ENCODE measurements at regions not wholly inside any gene's neighbourhood (a gene's known extent, or its start where the extent isn't known, plus 50 kb on each side); places are given as distances from the start of the nearest gene placed in this dataset.

- in situ Hi-C loops (cut with MboI; ENCODE audit: low pct_ligation_motif_present in 1 of 4, low pct_unique_long_range_greater_than_20kb in 1 of 4, low sequenced_read_pairs in 3 of 4), result no loop called here
Measured at GRCh38 chr4:117495802-117496201, 410.4 kb upstream of the TRAM1L1 start.

DNA sequence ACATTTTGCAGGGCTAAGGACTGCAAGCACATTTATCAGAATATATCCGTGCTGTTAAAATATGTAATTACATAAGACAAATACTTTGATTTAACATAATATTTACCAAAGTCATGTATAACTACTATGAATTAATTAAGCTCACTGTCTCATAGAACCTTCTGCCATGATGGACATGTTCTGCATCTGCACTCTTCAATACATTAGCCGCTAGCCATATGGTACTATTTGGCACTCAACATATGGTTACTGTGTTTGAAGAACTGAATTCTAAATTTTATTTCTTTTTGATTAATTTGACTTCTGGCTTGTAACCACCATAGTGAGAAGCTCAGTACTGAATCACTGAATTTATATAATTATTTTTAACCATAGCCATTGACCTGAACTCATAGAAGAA, 427.0 kb upstream of the TRAM1L1 start:
- in situ Hi-C loops (cut with MboI; ENCODE audit: low pct_ligation_motif_present in 1 of 4, low pct_unique_long_range_greater_than_20kb in 1 of 4, low sequenced_read_pairs in 3 of 4), result no loop called here
- Histone ChIP-seq H3K9me3 (no peaks in the 10 kb centered on the region), H3K27ac (no peak overlapping the region)

More at GRCh38 chr4:117495802-117496201, 410.4 kb upstream of the TRAM1L1 start:
- DNase-seq, result no peak
- WGBS, 2 donors (ENCODE audit: low coverage in 1 of 2), result 56 to 68% methylated on average over 1 of the region's 1 CpG
- TF ChIP-seq POLR2A (IDR thresholded peaks at IDR 0.05), result no peak
- no peak for TF ChIP-seq EP300 (IDR thresholded peaks at IDR 0.05; ENCODE audit: low read depth)
- no peak for TF ChIP-seq POLR2AphosphoS5 (IDR thresholded peaks at IDR 0.05)
- TF ChIP-seq, protein P1, sequence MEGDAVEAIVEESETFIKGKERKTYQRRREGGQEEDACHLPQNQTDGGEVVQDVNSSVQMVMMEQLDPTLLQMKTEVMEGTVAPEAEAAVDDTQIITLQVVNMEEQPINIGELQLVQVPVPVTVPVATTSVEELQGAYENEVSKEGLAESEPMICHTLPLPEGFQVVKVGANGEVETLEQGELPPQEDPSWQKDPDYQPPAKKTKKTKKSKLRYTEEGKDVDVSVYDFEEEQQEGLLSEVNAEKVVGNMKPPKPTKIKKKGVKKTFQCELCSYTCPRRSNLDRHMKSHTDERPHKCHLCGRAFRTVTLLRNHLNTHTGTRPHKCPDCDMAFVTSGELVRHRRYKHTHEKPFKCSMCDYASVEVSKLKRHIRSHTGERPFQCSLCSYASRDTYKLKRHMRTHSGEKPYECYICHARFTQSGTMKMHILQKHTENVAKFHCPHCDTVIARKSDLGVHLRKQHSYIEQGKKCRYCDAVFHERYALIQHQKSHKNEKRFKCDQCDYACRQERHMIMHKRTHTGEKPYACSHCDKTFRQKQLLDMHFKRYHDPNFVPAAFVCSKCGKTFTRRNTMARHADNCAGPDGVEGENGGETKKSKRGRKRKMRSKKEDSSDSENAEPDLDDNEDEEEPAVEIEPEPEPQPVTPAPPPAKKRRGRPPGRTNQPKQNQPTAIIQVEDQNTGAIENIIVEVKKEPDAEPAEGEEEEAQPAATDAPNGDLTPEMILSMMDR (IDR thresholded peaks at IDR 0.05), result no peak
- Histone ChIP-seq H3K4me1 (no peaks in the 10 kb centered on the region), H3K36me3 (no peaks in the 10 kb centered on the region), H3K9me3 (no peaks in the 10 kb centered on the region), H3K4me3 (no peak overlapping the region), H3K27me3 (no peaks in the 10 kb centered on the region), H3K27ac (no peak overlapping the region)
- intact Hi-C loops (cut with DNase I; ENCODE audit: low total_unique reads), result no loop called here

DNA sequence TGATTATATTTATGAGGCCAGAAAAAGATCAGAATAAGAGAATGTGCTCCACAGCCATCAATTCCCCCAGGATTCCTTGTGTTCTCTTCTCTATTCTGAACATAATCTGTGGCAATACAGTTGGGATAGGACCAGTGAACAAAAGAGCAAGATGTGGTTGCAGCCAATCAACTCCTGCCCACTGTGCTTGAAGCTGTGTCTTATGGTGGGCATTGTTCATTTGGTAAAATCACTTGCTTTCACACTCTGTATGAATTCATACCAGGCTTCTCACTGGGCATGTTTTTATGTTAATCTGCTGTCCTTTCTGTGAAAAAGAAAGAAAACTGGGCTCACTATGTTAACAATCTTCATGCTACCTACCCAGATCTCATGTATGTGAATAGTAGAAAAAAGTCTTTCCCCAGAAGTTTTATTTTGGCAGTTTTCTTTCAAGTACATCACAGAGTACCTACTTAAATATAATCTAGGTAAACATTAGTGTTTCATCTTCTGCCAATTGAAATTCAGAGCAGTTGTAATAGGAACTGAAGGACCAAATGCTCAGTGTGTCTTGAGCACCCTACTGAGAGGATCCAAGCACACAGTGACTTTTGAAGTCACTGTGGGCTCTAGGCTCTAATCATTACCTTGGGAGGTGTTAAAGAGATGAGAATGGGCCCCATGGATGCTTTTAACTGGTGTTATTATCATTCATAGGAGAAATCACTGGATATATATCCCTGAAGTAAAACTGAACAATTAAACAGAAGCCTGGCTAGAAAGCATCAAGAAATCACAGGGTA, 429.2 kb upstream of the TRAM1L1 start:
- no peak for TF ChIP-seq POLR2A (IDR thresholded peaks at IDR 0.05)
- TF ChIP-seq POLR2AphosphoS5 (IDR thresholded peaks at IDR 0.05), result no peak
- no peak for TF ChIP-seq EP300 (IDR thresholded peaks at IDR 0.05; ENCODE audit: low read depth)
- TF ChIP-seq, protein P1 (IDR thresholded peaks at IDR 0.05), result no peak
- no peaks in the 10 kb centered on the region for H3K27me3 ChIP-seq
- in situ Hi-C loops (cut with MboI; ENCODE audit: low pct_ligation_motif_present in 1 of 4, low pct_unique_long_range_greater_than_20kb in 1 of 4, low sequenced_read_pairs in 3 of 4) (no loop called here), intact Hi-C loops (cut with DNase I; ENCODE audit: low total_unique reads) (no loop called here)
- H3K4me1 ChIP-seq, result no peaks in the 10 kb centered on the region
- H3K9me3 ChIP-seq, result no peaks in the 10 kb centered on the region
- DNase-seq, result no peak
- H3K36me3 ChIP-seq, result no peaks in the 10 kb centered on the region
- no peak overlapping the region for H3K4me3 ChIP-seq
- H3K27ac ChIP-seq, result no peak overlapping the region

More for the DNA sequence above, 427.0 kb upstream of the TRAM1L1 start:
- H3K4me3 ChIP-seq, result no peak overlapping the region
- TF ChIP-seq EP300 (IDR thresholded peaks at IDR 0.05; ENCODE audit: low read depth) (no peak), POLR2AphosphoS5 (IDR thresholded peaks at IDR 0.05) (no peak), POLR2A (IDR thresholded peaks at IDR 0.05) (no peak)
- TF ChIP-seq, protein P1 (IDR thresholded peaks at IDR 0.05), result no peak
- H3K27me3 ChIP-seq, result no peaks in the 10 kb centered on the region
- WGBS, 2 donors (ENCODE audit: low coverage in 1 of 2), result 86 to 88% methylated on average over 2 of the region's 2 CpGs
- H3K36me3 ChIP-seq, result no peaks in the 10 kb centered on the region
- intact Hi-C loops (cut with DNase I; ENCODE audit: low total_unique reads), result no loop called here
- H3K4me1 ChIP-seq, result no peaks in the 10 kb centered on the region
- DNase-seq, result no peak

DNA sequence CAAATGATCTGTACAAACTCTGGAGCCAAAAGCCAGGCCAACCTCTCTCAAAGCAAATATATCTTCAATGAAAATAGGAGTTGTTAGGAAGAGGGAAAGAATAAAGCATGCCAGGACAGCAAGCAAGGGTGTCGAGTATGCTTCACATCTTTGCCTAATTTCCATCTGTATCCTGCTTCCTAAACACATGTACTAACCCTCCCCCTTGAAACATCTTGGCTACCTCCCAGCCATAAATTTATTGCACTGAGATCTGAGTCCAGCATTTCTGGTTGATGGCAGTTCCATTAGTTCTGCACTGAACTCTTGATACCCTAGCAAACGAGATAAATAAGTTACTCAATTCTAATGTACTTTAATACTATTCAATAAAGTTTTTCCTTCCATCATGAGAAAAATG, 430.5 kb upstream of the TRAM1L1 start:
- Histone ChIP-seq H3K27me3 (no peaks in the 10 kb centered on the region), H3K4me3 (no peak overlapping the region), H3K27ac (no peak overlapping the region), H3K9me3 (no peaks in the 10 kb centered on the region), H3K4me1 (no peaks in the 10 kb centered on the region), H3K36me3 (no peaks in the 10 kb centered on the region)
- in situ Hi-C loops (cut with MboI; ENCODE audit: low pct_ligation_motif_present in 1 of 4, low pct_unique_long_range_greater_than_20kb in 1 of 4, low sequenced_read_pairs in 3 of 4) (no loop called here), intact Hi-C loops (cut with DNase I; ENCODE audit: low total_unique reads) (no loop called here)
- TF ChIP-seq POLR2A (IDR thresholded peaks at IDR 0.05), result no peak
- TF ChIP-seq EP300 (IDR thresholded peaks at IDR 0.05; ENCODE audit: low read depth), result no peak
- TF ChIP-seq, protein P1 (IDR thresholded peaks at IDR 0.05), result no peak
- TF ChIP-seq POLR2AphosphoS5 (IDR thresholded peaks at IDR 0.05), result no peak
- DNase-seq, result no peak
- WGBS, 2 donors (ENCODE audit: low coverage in 1 of 2), result 45 to 50% methylated on average over 2 of the region's 2 CpGs

Data from transverse colon (tissue), 4 donors.